ENCODE measurements at regions not wholly inside any gene's neighbourhood (a gene's known extent, or its start where the extent isn't known, plus 50 kb on each side); places are given as distances from the start of the nearest gene placed in this dataset.
"Not testable (repeated sequence)": the region's sequence is repeated elsewhere in the genome, so short reads cannot be mapped to it uniquely, and the experiment has no call there.

- H4K20me1 ChIP-seq (ENCODE audit: insufficient read depth, low read length): no peaks in the 10 kb centered on the region
- H3K79me2 ChIP-seq (ENCODE audit: insufficient read depth, low read depth, low read length): no peaks in the 10 kb centered on the region
- ChIA-PET POLR2A (interaction anchor here (0.6 to 0.9 kb wide), 4 partner anchors 22 to 104 kb away, joined by 3 to 5 read pairs (median 4); no protein-coding TSS in a partner anchor), CTCF (ENCODE audit: unreplicated experiment) (no interaction called here)
- no peaks in the 10 kb centered on the region for H3K9me2 ChIP-seq (ENCODE audit: insufficient read depth, low read length)
- no peak for DNase-seq (ENCODE audit: low spot score)
- no peaks in the 10 kb centered on the region for H3K36me3 ChIP-seq (ENCODE audit: insufficient read depth, low read length)
- H3K4me3 ChIP-seq (ENCODE audit: low read depth, low read length, poor library complexity, severe bottlenecking): no peak overlapping the region
- BruUV-seq (replicated peaks): no TSS peak
- no peak for TF ChIP-seq EZH2phosphoT487 (IDR thresholded peaks at IDR 0.05; ENCODE audit: borderline replicate concordance, low read depth, low read length)
- TF ChIP-seq CTCF (conservative IDR thresholded peaks at IDR 0.05; ENCODE audit: low read length): no peak
- H3K4me2 ChIP-seq (ENCODE audit: low read length): no peak overlapping the region
- no peak overlapping the region for H3K27ac ChIP-seq (ENCODE audit: low read depth, low read length, poor library complexity, severe bottlenecking)
- no peaks in the 10 kb centered on the region for H3K4me1 ChIP-seq (ENCODE audit: insufficient read depth, low read length, poor library complexity, severe bottlenecking)
- H3K9me3 ChIP-seq (ENCODE audit: low read length): no peaks in the 10 kb centered on the region
- intact Hi-C loops (cut with micrococcal nuclease; ENCODE audit: unreplicated experiment): no loop called here
- H2AFZ ChIP-seq (ENCODE audit: low read length): no peak overlapping the region
These were observed 94.0 kb upstream of the HS3ST2 start for GRCh38 chr16:22719945-22720344.

DNA sequence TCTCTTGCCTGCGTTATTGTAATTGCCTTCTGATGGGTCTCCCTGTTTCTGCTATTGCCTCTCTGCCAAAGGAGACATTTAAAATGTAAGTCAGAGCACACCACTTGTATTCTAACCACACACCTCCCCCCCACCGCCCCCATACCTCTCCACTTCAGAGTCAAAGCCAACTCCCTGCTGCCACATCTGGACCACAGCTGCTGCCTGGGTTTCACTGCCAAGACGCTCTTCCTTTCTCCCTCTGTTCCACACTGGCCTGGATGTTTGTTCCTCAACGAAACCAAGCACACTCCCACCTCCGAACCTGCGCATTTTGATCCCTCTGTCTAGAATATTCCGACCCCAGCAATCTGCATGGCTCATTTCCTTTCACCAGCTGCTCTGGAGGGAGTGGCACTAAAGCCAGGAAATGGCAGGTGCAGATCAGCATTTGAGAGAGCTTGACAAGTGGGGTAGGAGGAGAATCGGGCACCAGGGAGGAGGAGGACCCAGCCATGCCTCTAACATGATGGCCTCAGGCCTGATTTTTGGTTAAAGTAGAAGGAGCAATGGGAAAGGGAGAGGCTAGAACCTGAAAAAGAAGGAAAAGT lies 92.4 kb upstream of the HS3ST2 start:
- no peaks in the 10 kb centered on the region for H3K36me3 ChIP-seq (ENCODE audit: insufficient read depth, low read length)
- H3K4me2 ChIP-seq (ENCODE audit: low read length): no peak overlapping the region
- TF ChIP-seq CTCF (conservative IDR thresholded peaks at IDR 0.05; ENCODE audit: low read length) (no peak), EZH2phosphoT487 (IDR thresholded peaks at IDR 0.05; ENCODE audit: borderline replicate concordance, low read depth, low read length) (no peak)
- no peaks in the 10 kb centered on the region for H3K9me2 ChIP-seq (ENCODE audit: insufficient read depth, low read length)
- H3K79me2 ChIP-seq (ENCODE audit: insufficient read depth, low read depth, low read length): no peaks in the 10 kb centered on the region
- BruUV-seq (replicated peaks): no TSS peak
- ChIA-PET POLR2A (no interaction called here), CTCF (ENCODE audit: unreplicated experiment) (no interaction called here)
- no peaks in the 10 kb centered on the region for H3K9me3 ChIP-seq (ENCODE audit: low read length)
- DNase-seq (ENCODE audit: low spot score): no peak
- no peaks in the 10 kb centered on the region for H3K4me1 ChIP-seq (ENCODE audit: insufficient read depth, low read length, poor library complexity, severe bottlenecking)
- intact Hi-C loops (cut with micrococcal nuclease; ENCODE audit: unreplicated experiment): no loop called here
- no peak overlapping the region for H3K27ac ChIP-seq (ENCODE audit: low read depth, low read length, poor library complexity, severe bottlenecking)
- H2AFZ ChIP-seq (ENCODE audit: low read length): no peak overlapping the region
- H3K4me3 ChIP-seq (ENCODE audit: low read depth, low read length, poor library complexity, severe bottlenecking): no peak overlapping the region
- H4K20me1 ChIP-seq (ENCODE audit: insufficient read depth, low read length): no peaks in the 10 kb centered on the region

DNA sequence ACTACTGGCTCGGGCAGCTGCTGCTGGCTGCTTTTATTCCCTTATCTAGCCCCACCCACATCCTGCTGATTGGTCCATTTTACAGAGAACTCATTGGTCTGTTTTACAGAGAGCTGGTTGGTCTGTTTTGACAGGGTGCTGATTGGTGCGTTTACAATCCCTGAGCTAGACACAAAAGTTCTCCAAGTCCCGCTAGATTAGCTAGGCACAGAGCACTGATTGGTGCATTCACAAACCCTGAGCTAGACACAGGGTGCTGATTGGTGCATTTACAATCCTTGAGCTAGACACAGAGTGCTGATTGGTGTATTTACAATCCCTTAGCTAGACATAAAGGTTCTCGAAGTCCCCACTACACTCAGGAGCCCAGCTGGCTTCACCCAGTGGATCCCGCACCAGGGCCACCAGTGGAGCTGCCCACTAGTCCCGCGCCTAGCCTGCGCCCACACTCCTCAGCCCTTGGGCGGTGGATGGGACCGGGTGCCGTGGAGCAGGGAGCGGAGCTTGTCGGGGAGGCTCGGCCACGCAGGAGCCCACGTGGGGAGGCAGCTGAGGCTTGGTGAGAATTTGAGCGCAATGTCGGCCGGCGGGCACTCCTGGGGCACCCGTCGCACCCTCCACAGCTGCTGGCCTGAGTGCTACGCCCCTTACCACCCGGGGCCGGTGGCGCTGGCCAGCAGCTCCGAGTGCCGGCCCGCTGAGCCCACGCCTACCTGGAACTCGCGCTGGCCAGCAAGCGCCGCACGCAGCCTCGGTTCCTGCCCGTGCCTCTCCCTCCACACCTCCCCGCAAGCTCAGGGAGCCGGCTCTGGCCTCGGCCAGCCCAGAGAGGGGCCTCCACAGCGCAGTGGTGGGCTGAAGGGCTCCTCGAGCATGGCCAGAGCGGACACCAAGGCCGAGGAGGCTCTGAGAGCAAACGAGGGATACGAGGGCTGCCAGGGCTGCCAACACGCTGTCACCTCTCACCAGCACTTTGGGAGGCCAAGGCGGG lies 91.1 kb upstream of the HS3ST2 start:
- H3K4me1 ChIP-seq (ENCODE audit: insufficient read depth, low read length, poor library complexity, severe bottlenecking); H3K9me2 ChIP-seq (ENCODE audit: insufficient read depth, low read length); H3K27ac ChIP-seq (ENCODE audit: low read depth, low read length, poor library complexity, severe bottlenecking); H3K79me2 ChIP-seq (ENCODE audit: insufficient read depth, low read depth, low read length); H4K20me1 ChIP-seq (ENCODE audit: insufficient read depth, low read length); H3K4me2 ChIP-seq (ENCODE audit: low read length); POLR2A ChIA-PET; BruUV-seq (replicated peaks); H3K36me3 ChIP-seq (ENCODE audit: insufficient read depth, low read length); H2AFZ ChIP-seq (ENCODE audit: low read length); H3K9me3 ChIP-seq (ENCODE audit: low read length); DNase-seq (ENCODE audit: low spot score); intact Hi-C loops (cut with micrococcal nuclease; ENCODE audit: unreplicated experiment); CTCF ChIA-PET (ENCODE audit: unreplicated experiment); H3K4me3 ChIP-seq (ENCODE audit: low read depth, low read length, poor library complexity, severe bottlenecking): not testable (repeated sequence)

Data from OCI-LY7 (cell line).